Nucleus accumbens (tissue), 56 donors: ENCODE measurements at regions not wholly inside any gene's neighbourhood (a gene's known extent, or its start where the extent isn't known, plus 50 kb on each side); places are given as distances from the start of the nearest gene placed in this dataset.

ENCODE experiments used
- DNase-seq, 56 donors: peaks; one replicate each; lab custom pipeline; 2025; lab: John Stamatoyannopoulos, UW

DNA sequence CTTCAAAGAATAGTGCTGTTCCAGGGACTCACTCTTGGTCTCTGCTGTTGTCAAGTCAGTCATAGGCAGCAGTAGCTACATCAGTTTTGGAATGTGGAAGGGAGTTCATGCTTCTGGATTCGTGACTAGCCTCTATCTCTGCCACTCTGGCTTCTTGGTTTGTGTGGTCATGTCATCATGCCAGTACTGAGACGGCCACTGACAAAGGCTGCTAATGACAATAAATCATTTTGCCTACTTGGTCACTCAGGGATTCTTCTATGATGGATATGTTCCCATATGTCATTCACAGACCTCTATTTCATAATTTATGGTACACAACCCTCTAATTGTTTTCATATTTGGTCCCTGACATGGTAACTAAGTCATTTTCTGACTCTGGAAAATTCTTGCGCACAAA lies 450.8 kb upstream of the BOD1L1 start:
- DNase-seq, result no peak

DNA sequence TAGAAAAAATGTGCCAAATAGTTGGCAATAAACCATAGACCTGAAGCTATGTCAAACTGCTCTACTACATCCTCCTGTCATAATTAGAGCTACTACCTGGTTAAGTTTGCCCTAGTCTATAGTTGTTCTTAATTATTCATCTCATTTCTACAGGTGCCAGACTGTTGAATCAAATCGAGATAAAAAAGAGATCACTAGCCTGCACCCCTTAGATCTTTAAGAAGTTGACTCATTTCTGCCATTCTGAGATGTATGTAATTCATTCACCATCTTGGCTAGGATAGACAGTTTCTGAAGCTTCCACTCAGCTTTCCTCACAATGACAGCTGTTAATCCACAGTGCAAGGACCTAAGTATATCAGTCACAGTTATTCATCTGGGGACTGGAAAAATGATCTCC lies 452.1 kb upstream of the BOD1L1 start:
- DNase-seq, result no peak

DNA sequence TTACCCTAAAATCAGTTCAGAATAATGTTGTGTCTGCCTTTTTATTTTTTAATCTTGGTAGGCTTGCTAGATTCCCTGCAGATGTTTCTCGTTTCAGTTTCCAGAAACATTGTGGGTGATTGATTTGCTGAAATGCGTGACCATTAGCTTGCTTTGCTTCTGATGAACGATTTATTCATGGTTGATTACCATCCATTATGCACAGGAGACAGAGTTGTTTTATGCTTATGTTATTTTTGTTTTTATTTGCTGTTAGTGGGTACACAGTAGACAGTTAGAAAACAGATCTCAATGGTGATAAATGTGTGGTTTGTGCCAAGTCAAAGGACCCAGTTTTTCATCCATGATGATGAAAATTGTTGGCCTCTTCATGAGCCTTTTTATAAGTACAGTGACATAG lies 455.6 kb upstream of the BOD1L1 start:
- DNase-seq, result no peak

DNA sequence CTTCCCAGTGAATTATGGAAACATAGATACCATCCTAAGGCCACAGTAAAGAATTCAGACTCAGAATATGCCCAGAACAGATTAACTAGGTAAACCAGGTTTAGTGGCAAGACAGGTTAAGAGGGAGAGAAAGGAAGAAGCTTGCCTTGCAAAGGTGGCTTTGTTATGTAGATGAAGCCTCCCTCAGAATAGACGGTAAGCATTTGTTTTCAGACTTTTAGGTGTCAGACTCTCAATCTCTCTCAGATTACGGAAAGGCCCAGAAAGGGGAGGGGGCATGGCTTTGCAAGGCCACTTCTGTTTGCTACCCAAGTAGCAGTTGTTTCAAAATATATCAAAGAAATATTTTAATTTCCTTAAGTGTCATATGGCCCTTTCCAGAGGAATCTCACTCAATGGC lies 457.1 kb upstream of the BOD1L1 start:
- DNase-seq, result no peak

DNA sequence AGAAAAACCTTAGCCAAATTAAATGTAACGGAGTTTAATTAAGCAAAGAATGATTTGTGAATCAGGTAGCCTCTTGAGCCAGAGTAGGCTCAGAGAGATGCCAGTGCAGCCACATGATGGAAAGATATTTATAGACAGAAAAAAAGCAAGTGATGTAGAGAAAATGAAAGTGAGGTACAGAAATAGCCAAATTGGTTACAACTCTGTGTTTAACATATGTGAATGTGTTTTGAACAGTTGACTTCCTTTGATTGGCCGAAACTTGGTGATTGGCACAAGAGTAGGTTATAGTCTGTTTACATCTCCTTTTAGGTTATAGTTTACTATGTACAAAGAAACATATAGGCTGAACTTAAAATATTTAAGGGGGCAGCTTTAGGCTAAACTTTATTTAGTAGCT lies 459.9 kb upstream of the BOD1L1 start:
- DNase-seq, result no peak

DNA sequence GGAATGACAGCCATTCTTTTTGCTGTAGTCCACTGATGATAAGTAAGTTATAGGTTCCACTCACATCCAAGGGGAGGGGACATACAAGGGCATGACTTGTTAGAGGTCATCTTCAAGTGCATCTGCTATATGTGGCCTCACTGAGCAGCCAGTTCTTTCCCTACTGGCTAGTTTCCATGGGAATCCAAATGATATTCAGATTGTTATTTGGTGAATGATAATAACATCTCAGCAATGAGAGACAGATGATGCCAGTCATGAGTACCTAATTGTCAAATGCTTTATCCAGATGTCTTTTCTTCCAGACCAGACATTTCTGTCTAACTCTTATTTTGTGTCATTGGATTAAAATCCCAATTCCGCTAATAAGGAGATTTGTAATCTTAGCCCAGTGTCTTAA lies 460.4 kb upstream of the BOD1L1 start:
- no peak for DNase-seq

DNA sequence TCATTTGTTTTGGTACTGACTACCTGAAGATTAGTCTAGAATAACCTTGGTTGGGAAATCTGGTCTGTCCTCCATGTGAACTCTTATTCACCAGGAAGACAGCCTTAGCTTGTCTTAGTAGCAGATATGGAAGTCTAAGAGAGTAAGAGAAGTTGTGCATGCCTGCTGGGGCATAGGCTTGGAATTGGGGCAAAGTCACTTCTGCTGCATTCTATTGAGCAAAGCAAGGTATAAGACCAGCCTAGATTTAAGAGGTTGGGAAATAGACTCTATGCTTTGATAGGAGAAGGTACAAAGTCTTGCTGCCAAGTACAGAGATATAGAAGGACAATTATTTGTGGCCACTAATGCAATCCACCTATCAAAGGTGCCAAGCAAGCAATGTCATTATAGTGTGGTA lies 464.0 kb upstream of the BOD1L1 start:
- no peak for DNase-seq

DNA sequence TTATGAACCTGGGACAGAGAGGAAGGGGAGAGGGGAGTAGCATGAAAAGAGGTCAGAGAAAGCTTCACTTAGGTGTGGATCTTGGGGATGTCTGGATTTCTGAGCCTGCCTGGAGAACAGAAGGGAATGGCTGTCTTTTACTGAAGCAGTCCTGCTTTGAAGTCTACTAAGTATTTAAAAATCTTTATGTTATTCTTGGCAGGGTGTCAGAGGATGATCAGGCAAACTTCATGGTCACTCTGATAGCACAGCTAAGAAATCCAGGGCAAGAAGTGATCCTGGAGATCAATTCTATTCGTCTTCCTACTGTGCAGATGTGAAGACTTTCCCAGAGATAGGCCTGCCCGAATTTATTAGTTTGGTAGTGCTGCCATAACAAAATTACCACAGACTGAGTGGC lies 464.4 kb upstream of the BOD1L1 start:
- DNase-seq, result no peak

DNA sequence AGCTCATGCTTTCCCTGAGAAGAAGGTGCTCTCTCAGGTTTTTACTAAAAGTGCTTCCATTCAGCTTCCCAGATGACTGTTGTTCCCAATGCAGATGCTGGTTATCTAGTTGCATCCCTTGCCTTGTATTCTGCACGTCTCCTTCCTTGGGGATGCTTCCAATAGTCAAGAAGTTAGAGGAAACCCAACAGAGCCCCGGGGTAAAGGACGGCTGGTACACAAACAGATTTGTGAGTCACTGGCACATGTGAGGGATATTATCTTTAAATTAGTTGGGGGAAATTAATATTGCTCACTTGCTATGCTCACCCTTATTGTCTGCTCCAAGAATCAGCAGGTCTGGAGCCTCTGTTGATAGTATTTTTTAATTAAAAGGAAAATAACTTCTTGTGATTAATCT lies 465.2 kb upstream of the BOD1L1 start:
- DNase-seq, result no peak

DNA sequence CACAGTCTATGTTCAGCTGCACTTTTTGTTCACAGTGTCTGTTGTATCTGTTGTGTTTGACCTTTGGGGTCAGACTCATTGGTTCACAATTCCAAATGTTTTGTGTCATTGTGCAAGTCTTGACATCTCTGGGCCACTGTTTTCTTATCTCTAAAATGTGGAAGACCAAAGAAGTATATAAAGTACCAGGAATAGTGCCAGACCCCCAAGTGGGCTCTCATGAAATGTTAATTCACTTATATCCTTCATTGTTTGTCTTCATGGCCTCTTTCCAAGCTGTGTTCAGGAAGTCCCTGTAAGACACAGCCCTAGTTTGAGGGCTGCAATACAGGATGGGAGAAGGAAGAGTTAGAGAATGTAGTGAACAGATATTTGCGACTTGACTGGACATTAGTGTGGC lies 468.3 kb upstream of the BOD1L1 start:
- DNase-seq, result no peak

DNA sequence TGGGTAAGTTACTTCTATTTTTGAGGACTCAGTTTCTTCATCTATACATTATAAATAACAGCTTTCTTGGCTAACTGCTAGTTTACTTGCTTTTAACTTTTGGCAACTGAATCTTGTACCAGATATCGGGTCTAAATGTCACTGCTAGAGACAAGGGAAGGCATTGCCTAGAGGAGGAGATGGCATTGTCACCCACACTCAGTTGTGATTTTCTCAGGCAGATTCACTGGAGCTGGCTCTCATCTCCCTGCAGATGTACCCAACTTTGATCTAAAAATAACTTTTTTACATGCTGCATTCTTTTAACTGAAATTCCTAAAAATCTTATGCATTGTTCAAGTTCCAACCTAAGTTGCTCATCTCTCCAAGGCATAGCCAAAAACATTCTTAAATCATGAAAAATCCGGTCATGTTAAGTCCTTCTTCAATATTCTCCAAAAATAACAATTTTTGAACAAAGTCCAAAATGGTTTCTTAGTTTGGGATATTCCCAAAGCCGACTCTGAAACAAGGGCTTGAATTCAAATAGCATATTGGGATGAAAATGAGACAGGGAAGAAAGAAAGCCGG lies 469.0 kb upstream of the BOD1L1 start:
- DNase-seq, result no peak

DNA sequence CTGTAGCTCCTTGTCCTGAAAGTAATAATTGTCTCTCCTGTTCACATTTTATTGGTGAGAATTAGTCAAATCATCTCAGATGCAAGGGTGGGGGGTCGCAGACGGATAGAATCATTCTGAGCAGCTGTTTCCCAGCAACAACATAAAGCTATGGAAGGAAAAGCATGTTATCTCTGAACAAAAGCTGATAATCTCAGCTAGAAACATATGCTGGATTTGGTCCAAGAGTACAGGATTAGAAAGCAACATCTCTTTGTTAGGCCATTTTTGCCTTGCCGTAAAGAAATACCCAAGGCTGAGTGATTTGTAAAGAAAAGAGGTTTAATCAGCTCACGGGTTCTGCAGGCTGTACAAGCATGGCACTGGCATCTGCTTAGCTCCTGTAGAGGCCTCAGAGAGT lies 472.8 kb upstream of the BOD1L1 start:
- no peak for DNase-seq

DNA sequence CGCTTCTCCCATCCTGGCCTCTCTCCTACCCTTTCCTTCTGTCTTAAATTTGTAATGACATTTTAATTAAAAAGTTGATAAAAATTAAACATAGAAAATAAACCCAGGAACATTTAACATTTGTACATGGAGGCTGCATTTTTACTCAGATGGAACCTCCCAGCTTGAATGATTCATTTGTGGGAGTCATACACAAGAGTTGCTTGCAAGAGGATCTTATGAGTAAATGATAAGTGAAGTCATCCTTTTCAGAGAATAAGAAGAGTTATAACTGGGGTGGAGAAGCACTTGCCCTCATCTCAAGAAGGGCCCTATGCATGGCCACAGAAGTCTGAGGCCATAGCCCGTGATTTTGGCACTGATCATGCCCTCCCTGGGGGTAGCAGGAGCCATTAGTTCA lies 482.9 kb upstream of the BOD1L1 start:
- peak in 6 of 56 donors; percentile 0 to 21 (median 4) for DNase-seq

DNA sequence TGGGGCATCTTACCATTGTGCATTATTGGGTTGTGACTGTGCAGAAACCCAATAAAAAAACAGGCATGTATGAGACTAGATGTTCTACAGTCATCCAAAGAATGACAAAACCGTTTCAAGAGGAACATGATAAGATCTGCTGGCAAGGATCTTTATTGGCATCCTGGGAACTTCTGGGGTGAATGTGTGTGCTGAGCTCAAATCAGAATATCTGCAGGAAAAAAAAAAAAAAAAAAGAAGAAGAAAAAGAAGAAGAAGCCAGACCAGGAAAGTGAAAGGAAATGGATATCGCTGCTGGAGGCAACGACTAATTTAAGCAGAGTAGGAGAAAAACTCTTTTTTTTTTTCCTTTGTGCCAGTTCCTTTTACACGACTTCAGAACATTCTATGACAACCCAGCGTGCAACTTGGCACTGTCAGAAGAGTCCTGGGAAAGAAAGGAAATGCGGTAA lies 484.2 kb upstream of the BOD1L1 start:
- peak in 1 of 56 donors; percentile 4 for DNase-seq

DNA sequence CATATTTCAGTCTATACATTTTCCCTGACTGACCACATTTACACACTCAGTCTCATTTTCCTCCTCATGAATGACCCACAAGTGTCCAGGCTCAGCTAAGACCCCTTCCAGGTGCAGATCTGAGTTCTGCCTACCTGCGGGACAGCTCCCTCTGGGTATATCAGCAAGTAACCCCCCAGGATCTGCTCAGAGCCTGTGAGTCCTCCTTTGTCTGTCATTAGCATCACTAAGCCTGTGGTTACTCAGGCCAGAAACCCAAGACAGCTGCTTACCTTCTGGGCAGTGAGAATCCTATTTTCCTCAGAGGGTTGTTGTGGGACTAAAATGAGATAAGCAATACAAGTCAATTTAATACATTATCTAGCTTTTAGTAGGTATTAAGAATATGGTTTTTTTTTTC lies 487.6 kb upstream of the BOD1L1 start:
- DNase-seq, result no peak

DNA sequence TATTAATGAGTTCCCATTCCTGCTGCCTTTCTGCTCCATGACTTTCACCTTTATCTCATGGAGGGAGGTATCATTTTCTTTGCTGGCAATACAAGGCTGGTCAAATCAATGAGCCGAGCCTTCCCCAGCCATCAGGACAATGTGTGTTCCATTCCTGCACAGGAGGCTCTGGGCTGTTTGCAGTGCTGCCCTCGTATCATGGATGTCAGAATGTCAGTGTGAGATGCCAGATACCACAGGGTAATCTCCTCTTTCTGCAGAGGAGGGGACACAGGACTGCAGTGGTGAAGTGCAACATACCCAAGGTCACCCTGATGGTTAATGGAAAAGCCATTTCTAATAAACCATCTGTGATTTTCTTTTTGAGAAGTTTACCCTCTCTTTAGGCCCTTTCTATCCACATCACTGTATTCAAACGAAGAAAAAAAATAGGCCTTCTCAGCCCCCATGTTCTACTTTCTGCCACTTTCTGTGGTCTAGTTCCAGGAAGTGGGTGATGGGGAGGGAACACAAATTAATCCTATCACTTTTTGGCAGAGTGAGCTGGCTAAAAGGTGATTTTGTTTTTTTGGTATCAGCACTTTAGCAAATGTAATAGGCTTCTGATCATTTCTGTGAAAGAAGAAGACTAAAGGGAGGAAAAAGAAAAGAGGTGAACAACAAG lies 490.2 kb upstream of the BOD1L1 start:
- DNase-seq, result no peak

DNA sequence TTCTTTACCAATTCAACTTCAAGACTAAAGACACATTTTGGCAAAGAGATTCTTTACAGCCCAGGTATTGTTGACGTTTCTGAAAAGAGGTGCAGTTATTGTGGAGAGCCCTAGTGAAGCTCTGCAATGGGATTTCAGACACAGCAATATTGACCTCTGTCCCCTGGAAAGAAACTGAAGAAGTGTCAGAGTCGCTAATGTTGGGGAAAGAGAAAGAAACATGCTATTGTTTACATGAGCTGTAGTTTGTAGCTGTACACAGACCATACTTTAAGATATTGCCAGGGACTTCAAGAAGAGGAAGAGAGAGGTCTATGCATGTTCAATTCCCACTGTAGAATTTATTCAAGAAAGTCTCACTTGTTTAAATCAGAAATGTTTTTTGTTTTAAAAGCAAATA lies 497.3 kb upstream of the BOD1L1 start:
- DNase-seq, result no peak

DNA sequence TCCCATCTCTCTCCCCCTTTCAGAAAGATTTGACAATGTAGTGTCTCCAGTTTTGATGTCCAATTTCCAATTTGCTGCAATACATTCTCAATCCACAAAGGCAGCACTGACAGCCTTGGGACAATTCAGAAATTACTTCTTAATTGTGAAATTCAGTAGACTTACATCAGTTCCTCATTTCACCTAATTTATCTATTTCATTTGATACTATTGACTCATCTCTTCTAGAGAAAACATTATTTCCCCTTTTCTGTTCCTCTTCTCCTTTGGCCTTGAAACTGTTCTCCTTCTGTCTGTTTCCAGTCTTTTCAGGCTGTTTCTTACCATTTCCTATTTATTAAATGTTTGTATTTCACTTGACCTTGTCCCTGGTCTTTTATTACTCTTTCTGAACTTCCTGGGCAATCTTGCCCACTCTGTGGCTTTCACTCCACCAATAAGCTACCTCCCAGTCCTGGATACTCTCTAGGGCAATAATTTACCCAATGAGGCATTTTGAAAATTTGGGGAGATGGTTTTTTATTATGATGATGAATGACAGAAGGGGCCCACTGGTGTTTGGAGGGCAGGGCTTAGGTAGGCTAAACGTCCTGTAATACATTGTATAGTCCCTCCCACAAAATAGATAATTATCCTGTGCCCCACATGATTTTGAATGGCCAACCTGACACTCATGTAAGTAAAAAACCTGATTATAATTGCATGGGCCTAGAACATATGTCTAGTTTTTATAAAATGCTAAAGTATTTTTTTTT lies 498.0 kb upstream of the BOD1L1 start:
- DNase-seq, result no peak

DNA sequence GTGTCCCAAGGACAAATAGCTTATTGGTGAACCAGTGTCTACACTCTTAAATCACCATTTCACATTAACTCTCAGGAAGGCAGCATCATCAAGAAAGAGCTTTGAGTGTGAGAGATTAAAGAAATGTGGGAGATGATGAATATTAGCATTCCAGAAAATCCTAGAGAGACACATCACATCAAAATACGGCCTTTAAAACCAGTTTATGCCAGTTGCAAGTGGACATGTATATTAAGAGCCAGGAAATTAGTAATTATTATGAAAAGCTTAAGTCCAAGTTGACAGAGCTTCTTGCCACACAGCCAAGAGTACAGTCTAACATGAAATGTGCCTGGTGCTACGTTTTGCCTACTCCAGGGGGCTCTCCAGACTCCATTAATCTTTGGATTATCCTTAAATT lies 503.0 kb upstream of the BOD1L1 start:
- no peak for DNase-seq

DNA sequence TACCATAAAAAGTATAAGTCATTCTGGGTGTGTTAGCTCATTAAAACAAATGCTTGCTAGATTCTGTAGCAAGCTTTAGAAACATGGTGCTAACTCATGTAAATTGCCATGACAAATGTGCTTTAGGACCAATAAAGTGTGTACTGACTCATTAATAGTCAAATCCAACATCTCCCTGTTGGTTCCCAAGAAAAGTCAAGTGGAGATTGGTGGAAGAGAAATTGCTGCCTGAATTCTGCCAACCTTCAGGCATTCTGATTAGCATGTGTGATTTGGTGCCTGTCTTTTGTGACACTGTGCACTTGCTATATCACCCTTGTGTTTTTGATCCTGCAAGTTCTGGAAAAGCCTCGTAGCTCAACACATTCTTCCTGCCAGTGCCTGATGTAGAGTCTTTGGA lies 503.8 kb upstream of the BOD1L1 start:
- no peak for DNase-seq

DNA sequence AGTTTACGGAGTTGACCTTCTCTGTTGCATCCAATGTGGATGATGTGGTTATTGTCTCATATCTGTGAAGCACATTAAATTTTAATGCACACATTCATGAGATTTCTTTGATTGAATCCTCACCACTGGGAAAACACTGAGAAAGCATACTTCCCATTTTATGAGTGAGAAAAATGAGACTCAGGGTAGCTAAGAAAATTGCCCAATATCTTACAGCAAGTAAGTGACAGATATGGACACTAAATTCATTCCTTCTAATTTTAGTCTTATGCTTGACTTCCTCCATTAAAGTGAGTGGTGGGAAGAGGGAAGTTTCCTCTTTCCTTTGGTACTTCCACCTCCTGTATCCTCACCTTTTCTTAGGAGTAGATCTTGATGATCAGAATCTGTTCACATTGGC lies 504.8 kb upstream of the BOD1L1 start:
- no peak for DNase-seq

DNA sequence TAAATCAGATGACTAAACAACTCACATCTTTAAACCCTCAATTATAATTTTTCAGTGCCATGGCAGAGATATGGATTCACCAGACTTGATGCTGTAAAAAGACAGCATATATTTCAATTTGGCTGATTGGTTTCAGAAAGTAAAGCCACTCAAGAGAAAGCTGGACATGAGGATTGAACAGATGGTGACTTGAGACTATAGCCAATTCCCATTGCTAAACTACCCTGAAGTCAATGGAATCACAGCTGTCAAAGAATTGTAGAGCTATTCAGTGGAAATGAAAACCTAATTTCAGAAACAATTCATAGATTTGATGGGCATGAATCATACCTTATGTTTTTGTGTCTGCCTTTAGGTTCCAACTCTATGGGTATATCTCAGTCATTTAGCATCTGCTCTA lies 510.6 kb upstream of the BOD1L1 start:
- no peak for DNase-seq
